GM12892 (cell line): ENCODE measurements at regions not wholly inside any gene's neighbourhood (a gene's known extent, or its start where the extent isn't known, plus 50 kb on each side); places are given as distances from the start of the nearest gene placed in this dataset.

ENCODE experiments used
- POLR2A ChIP-seq: IDR thresholded peaks from 2 replicates; pipeline ENCODE4 v1.6.1; 2011; ENCODE audit warnings: low read depth, low read length, control low read depth
- POLR2AphosphoS5 ChIP-seq: IDR thresholded peaks from 2 replicates; pipeline ENCODE4 v1.6.1; 2011; ENCODE audit warnings: low read depth, low read length, control low read depth

- TF ChIP-seq POLR2AphosphoS5, result no peak
- TF ChIP-seq POLR2A, result no peak
These were observed 1151.6 kb upstream of the CDH9 start for GRCh38 chr5:28190011-28190410.
